Activated CD4-positive, alpha-beta memory T cell treated with anti-CD3 and anti-CD28 coated beads for 36 hours (primary cell): ENCODE measurements at regions not wholly inside any gene's neighbourhood (a gene's known extent, or its start where the extent isn't known, plus 50 kb on each side); places are given as distances from the start of the nearest gene placed in this dataset.
"Not testable (repeated sequence)": the region's sequence is repeated elsewhere in the genome, so short reads cannot be mapped to it uniquely, and the experiment has no call there.

ENCODE experiments used
- CTCF ChIA-PET: fragments of 350-600 bp; sonication (Branson Sonifier 250); formaldehyde crosslinking; loops from one replicate; lab custom pipeline; 2021; ENCODE audit warnings: antibody characterized with exemption, inconsistent platforms; lab: Charles Lee
- POLR2A ChIA-PET: fragments of 350-600 bp; sonication (Branson Sonifier 250); formaldehyde crosslinking; loops from one replicate; lab custom pipeline; 2021; ENCODE audit warnings: antibody characterized with exemption; lab: Charles Lee
- DNase-seq: peaks from one replicate; pipeline ENCODE4 v3.0.0-alpha.2; 2020
- H3K27ac Mint-ChIP-seq: one replicate; pipeline ENCODE4 v1.8.0; 2021; ENCODE audit warnings: mixed read lengths
- H3K27me3 Mint-ChIP-seq: one replicate; pipeline ENCODE4 v1.8.0; 2021; ENCODE audit warnings: mixed read lengths
- H3K36me3 Mint-ChIP-seq: one replicate; pipeline ENCODE4 v1.8.0; 2021; ENCODE audit warnings: mixed read lengths
- H3K4me1 Mint-ChIP-seq: one replicate; pipeline ENCODE4 v1.8.0; 2021; ENCODE audit warnings: low read depth, mixed read lengths
- H3K4me3 Mint-ChIP-seq: one replicate; pipeline ENCODE4 v1.8.0; 2021; ENCODE audit warnings: mild to moderate bottlenecking, mixed read lengths
- H3K9me3 Mint-ChIP-seq: one replicate; pipeline ENCODE4 v1.8.0; 2021; ENCODE audit warnings: mixed read lengths
- intact Hi-C: fragments of 100-400 bp; cut with micrococcal nuclease; formaldehyde crosslinking; loops from one replicate; pipeline ENCODE4 v1.15.1; 2023

DNA sequence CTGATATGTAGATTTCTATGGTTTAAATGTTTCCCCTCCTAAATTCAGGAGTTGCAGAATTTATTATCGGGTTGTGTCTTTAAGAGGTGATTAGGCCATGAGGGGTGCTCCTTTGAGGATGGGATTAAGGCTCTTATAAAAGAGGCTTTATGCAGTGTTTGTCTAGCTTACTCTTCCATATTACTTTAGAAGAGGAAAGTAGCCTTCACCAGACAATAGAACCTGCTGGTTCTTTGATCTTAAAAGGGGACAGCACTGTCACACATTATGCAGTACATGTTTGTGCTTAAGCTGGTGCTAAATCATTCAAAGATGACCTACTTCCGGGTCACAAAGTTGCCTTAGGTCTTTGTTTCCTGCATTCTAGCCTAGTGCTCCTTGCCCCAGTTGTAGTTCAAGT lies 81.0 kb downstream of the CPXCR1 start:
- Mint-ChIP-seq H3K27me3 (no peaks in the 10 kb centered on the region), H3K36me3 (no peaks in the 10 kb centered on the region), H3K4me1 (no peaks in the 10 kb centered on the region), H3K4me3 (no peak overlapping the region), H3K27ac (no peak overlapping the region), H3K9me3 (no peaks in the 10 kb centered on the region)
- intact Hi-C loops, result no loop called here
- no peak for DNase-seq
- POLR2A ChIA-PET, result no interaction called here
- CTCF ChIA-PET, result no interaction called here

DNA sequence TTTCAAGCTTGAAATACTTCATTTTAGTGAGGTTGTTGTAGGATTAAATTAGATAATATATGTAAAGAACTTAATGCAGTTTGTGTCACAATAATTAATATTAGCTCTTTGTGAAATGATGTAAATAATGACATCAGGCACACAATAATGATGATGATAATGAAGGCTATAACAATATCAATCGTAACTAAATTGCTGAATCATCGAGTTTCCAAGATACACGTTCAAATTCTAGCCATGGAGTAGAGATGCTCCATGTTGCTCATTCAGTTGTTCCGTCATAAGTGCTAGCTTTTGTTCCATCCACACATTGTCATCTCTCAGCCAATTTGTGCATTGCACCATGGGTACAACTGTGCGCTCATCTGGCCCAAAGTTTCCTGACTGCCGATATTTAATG lies 83.1 kb downstream of the CPXCR1 start:
- intact Hi-C loops, result no loop called here
- Mint-ChIP-seq H3K36me3 (no peaks in the 10 kb centered on the region), H3K27ac (no peak overlapping the region), H3K9me3 (no peaks in the 10 kb centered on the region), H3K27me3 (no peaks in the 10 kb centered on the region), H3K4me1 (no peaks in the 10 kb centered on the region), H3K4me3 (no peak overlapping the region)
- POLR2A ChIA-PET, result no interaction called here
- DNase-seq, result no peak
- CTCF ChIA-PET, result no interaction called here

DNA sequence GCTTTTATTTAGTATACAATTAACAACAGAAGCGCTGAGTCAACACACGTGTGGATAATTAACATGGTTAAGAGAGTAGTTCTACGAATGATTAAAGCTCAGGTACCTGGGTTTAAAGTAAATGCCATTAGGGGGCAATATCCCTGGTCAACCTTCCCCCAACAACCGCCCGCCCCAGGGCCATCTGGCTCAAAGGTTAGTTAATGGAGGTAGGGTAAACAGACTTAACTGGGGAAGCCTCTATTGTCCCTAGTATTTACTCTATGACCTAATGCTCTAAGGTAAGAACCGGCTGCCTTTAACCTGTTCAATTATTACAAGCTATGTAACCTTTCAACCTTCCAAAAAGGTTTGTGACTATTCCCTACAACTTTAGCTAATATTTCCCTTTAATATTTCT lies 90.7 kb downstream of the CPXCR1 start:
- H3K4me1 Mint-ChIP-seq, CTCF ChIA-PET: not testable (repeated sequence)

DNA sequence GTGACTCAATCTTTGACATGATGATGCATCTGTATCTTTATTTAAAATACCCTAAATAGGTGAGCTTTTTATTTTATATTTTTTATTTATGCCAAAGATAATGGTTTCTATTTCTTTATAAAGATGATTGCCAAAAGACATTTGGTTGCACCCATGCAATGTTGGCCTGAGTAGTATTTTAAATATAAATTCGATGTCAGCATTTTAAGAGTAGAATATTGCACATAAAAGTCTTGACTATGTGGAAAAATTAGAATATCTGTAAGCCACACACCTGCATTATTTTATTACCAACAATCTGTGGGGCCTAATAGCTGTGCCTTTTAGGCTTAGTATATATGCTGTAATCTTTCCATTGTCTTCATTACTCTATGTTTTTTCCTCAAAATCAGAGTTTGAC lies 91.4 kb downstream of the CPXCR1 start:
- ChIA-PET POLR2A (no interaction called here), CTCF (no interaction called here)
- H3K4me1 Mint-ChIP-seq, result no peaks in the 10 kb centered on the region
- no peak overlapping the region for H3K4me3 Mint-ChIP-seq
- intact Hi-C loops, result no loop called here
- DNase-seq, result no peak
- H3K9me3 Mint-ChIP-seq, result no peaks in the 10 kb centered on the region
- H3K27ac Mint-ChIP-seq, result no peak overlapping the region
- H3K36me3 Mint-ChIP-seq, result no peaks in the 10 kb centered on the region
- H3K27me3 Mint-ChIP-seq, result no peaks in the 10 kb centered on the region

More for the DNA sequence above, 90.7 kb downstream of the CPXCR1 start:
- POLR2A ChIA-PET, H3K4me3 Mint-ChIP-seq, intact Hi-C loops, H3K27me3 Mint-ChIP-seq, H3K9me3 Mint-ChIP-seq, H3K27ac Mint-ChIP-seq, DNase-seq, H3K36me3 Mint-ChIP-seq: not testable (repeated sequence)

DNA sequence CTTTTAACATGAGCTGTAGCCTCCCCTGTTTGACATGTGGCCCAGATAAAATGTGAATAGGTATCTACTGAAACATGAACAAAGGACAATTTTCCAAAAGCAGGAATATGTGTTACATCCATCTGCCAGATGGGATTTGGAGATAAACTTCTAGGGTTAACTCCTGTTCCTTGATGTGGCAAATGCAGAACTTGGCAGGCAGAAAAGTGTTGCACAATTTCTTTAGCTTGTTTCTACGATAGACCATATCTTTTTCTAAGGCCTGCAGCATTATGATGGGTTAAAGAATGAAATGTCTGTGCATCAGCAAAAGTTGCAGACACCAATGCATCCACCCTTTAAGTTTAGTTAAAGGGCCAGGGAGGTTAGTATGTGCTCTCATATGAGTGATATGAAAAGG lies 96.8 kb downstream of the CPXCR1 start:
- DNase-seq, H3K9me3 Mint-ChIP-seq, CTCF ChIA-PET, H3K27me3 Mint-ChIP-seq, H3K27ac Mint-ChIP-seq, H3K36me3 Mint-ChIP-seq, intact Hi-C loops, H3K4me1 Mint-ChIP-seq, H3K4me3 Mint-ChIP-seq, POLR2A ChIA-PET: not testable (repeated sequence)

DNA sequence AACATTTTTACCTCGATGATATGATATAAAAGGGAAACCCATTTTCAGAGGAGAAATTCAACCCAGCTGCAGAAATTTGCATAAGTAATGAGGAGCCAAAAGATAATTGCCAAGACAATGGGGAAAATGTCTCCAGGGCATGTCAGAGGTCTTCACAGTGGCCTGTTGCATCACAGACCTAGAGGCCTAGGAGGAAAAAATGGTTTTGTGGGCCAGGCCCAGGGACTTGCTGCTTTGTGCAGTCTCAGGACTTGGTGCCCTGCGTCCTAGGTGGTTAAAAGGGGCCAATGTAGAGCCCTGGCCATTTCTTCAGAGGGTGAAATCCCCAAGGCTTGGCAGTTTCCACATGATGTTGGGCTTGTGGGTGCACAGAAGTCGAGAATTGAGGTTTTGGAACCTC lies 106.9 kb downstream of the CPXCR1 start:
- H3K27me3 Mint-ChIP-seq, result no peaks in the 10 kb centered on the region
- POLR2A ChIA-PET, result no interaction called here
- no peak overlapping the region for H3K4me3 Mint-ChIP-seq
- intact Hi-C loops, result no loop called here
- CTCF ChIA-PET, result no interaction called here
- H3K27ac Mint-ChIP-seq, result no peak overlapping the region
- no peaks in the 10 kb centered on the region for H3K36me3 Mint-ChIP-seq
- peaks cover 9% of the 10 kb centered on the region for H3K9me3 Mint-ChIP-seq
- DNase-seq, result no peak
- H3K4me1 Mint-ChIP-seq, result no peaks in the 10 kb centered on the region

DNA sequence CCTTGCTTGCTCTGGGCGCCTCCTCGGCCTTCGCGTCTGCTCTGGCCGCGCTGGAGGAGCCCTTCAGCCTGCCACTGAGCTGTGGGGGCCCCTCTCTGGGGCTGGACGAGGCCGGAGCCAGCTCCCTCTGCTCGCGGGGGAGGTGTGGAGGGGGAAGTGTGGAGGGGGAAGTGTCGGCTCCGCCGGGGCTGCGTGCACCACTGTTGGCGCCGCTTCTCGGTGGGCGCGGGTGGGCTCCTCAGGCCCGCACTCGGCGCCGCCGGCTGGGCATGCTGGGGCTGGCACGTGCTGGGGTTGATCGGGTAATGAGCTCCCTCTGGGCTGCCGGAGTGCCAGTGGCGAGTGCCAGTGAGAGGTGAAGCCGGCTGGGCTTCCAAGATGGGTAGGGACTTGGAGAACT lies 116.7 kb downstream of the CPXCR1 start:
- CTCF ChIA-PET, result no interaction called here
- H3K9me3 Mint-ChIP-seq, result peaks cover 3% of the 10 kb centered on the region

DNA sequence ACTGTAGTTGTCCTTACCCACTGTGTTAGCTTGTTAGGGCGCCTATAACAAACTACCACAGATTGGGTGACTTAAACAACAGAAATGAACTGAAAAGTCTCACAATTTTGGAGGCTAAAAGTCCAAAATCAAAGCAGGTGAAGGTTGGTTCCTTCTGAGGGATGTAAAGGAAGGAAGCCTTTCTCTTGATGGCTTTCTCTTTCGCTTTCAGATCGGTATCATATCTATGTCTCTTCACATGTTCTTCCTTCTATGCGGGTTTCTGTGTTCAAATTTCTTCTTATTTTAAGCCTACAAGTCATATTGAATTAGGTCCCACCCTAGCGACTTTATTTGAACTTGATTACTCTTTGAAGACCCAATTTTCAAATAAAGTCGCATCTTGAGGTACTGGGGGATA lies 118.6 kb downstream of the CPXCR1 start:
- no peaks in the 10 kb centered on the region for H3K27me3 Mint-ChIP-seq
- no peaks in the 10 kb centered on the region for H3K4me1 Mint-ChIP-seq
- intact Hi-C loops, result no loop called here
- no peak for DNase-seq
- H3K36me3 Mint-ChIP-seq, result no peaks in the 10 kb centered on the region
- CTCF ChIA-PET, result no interaction called here
- POLR2A ChIA-PET, result no interaction called here
- H3K27ac Mint-ChIP-seq, result no peak overlapping the region
- H3K9me3 Mint-ChIP-seq, result peaks cover 3% of the 10 kb centered on the region
- no peak overlapping the region for H3K4me3 Mint-ChIP-seq

More for the DNA sequence above, 116.7 kb downstream of the CPXCR1 start:
- Mint-ChIP-seq H3K4me3 (no peak overlapping the region), H3K27ac (no peak overlapping the region), H3K27me3 (no peaks in the 10 kb centered on the region), H3K36me3 (no peaks in the 10 kb centered on the region), H3K4me1 (no peaks in the 10 kb centered on the region)
- intact Hi-C loops, result no loop called here
- POLR2A ChIA-PET, result no interaction called here
- DNase-seq, result no peak

DNA sequence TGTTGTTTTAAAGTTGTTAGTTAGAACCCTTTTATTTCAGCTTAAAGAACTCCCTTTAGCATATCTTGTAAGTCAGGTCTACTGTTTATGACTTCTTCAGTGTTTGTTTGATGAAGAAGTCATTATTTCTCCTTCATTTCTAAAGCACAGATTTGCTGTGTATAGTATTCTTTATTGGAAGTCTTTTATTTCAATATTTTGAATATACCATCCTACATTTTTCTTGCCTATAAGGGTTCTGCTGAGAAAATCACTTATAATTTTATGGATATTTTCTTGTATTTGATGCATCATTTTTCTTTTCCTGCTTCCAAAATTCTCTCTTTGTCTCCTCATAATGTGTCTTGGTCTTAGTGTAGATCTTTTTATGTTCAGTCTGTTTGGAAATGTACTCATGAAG lies 134.5 kb downstream of the CPXCR1 start:
- ChIA-PET CTCF (no interaction called here), POLR2A (no interaction called here)
- DNase-seq, result no peak
- Mint-ChIP-seq H3K36me3 (no peaks in the 10 kb centered on the region), H3K9me3 (peaks cover 2% of the 10 kb centered on the region), H3K4me1 (no peaks in the 10 kb centered on the region), H3K27ac (no peak overlapping the region), H3K4me3 (no peak overlapping the region), H3K27me3 (no peaks in the 10 kb centered on the region)
- intact Hi-C loops, result no loop called here

DNA sequence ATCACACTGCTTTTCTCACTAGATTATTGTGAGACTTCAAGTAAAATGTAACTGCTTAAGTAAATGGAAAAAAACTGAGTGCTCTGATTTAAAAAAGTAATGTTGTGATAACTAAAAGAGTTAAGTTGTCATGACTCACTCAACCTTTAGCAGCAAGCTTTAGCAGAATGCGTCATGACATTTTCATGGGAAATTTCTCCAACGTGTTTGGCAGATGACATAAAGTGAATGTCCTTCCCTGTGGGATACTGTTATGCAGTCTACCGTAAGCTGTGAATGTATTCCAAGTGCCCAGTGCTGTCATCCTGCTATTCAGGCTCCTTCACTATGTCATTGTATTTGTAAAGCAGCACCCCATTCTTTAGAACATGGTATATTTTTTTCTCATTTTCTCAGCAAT lies 136.2 kb downstream of the CPXCR1 start:
- no peak for DNase-seq
- H3K27ac Mint-ChIP-seq, result no peak overlapping the region
- no peaks in the 10 kb centered on the region for H3K36me3 Mint-ChIP-seq
- intact Hi-C loops, result no loop called here
- peaks cover 2% of the 10 kb centered on the region for H3K9me3 Mint-ChIP-seq
- H3K27me3 Mint-ChIP-seq, result no peaks in the 10 kb centered on the region
- POLR2A ChIA-PET, result no interaction called here
- CTCF ChIA-PET, result no interaction called here
- no peak overlapping the region for H3K4me3 Mint-ChIP-seq
- H3K4me1 Mint-ChIP-seq, result no peaks in the 10 kb centered on the region

DNA sequence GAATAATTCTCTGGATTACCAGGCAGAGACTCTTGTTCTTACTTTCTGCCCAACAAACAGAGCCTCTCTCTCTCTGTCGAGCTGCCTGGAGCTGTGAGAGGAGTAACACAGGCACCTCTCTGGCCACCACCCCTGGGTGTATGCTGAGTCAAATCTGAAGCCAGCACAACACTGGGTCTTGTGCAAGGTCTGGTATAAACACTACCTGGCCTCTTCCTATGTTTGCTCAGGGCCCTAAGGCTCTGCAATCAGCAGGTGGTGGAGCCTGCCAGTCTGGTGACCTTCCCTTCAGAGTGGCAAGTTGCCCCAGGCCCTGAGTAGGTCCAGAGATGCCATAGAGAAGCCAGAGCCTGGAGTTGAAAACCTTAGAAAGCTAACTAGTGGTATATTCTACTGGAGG lies 139.9 kb downstream of the CPXCR1 start:
- no peaks in the 10 kb centered on the region for H3K36me3 Mint-ChIP-seq
- H3K4me1 Mint-ChIP-seq, result no peaks in the 10 kb centered on the region
- peaks cover 2% of the 10 kb centered on the region for H3K9me3 Mint-ChIP-seq
- H3K4me3 Mint-ChIP-seq, result no peak overlapping the region
- ChIA-PET CTCF (no interaction called here), POLR2A (no interaction called here)
- H3K27ac Mint-ChIP-seq, result no peak overlapping the region
- no peaks in the 10 kb centered on the region for H3K27me3 Mint-ChIP-seq
- DNase-seq, result no peak
- intact Hi-C loops, result no loop called here

DNA sequence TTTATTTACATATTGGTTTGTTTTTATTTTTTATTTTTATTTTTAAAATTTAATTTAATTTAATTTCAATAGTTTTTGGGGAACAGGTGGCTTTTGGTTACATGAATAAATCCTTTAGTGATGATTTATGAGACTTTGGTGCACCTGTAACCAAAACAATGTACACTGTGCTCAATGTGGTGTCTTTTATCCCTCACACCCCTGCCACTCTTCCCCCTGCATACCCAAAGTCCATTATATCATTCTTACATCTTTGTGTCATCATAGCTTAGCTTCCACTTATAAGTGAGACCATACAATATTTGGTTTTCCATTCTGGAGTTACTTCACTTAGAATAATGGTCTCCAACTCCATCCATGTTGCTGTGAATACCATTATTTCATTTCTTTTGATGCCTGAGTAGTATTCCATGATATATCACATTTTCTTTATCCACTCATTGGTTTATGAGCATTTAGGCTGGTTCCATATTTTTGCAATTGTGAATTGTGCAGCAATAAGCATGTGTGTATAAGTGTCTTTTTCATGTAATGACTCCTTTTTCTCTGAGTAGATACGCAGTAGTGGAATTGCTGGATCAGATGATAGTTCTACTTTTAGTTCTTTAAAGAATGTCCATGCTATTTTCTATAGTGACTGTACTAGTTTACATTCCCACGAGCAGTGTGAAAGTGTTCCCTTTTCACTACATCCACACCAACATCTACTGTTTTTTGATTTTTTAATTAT lies 157.1 kb downstream of the CPXCR1 start:
- intact Hi-C loops, result no loop called here
- no peak overlapping the region for H3K4me3 Mint-ChIP-seq
- H3K27ac Mint-ChIP-seq, result no peak overlapping the region
- H3K9me3 Mint-ChIP-seq, result peaks cover 3% of the 10 kb centered on the region
- H3K36me3 Mint-ChIP-seq, result no peaks in the 10 kb centered on the region
- ChIA-PET CTCF (no interaction called here), POLR2A (no interaction called here)
- DNase-seq, result no peak
- no peaks in the 10 kb centered on the region for H3K4me1 Mint-ChIP-seq
- H3K27me3 Mint-ChIP-seq, result no peaks in the 10 kb centered on the region

DNA sequence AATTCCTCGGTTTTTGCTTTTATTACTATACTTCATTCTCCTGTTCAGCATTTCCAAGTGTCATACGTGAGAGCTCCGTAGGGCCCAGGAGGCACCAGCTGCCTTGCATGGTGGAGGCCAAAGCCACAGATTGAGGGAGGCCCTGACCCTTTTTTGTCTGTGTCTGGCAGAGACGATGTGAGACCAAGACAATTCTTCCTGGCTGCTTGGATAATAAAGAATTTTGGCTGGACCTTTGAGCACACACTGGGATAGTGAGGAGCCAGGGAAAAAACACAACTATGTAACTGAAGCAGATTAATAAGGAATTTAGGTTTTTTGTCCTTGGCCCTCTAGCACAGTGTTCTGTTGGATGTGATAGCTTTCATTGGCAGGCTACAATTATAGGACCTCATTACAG lies 161.0 kb downstream of the CPXCR1 start:
- Mint-ChIP-seq H3K27ac (no peak overlapping the region), H3K9me3 (peaks cover 3% of the 10 kb centered on the region), H3K4me1 (no peaks in the 10 kb centered on the region), H3K36me3 (no peaks in the 10 kb centered on the region), H3K27me3 (no peaks in the 10 kb centered on the region), H3K4me3 (no peak overlapping the region)
- POLR2A ChIA-PET, result no interaction called here
- DNase-seq, result no peak
- intact Hi-C loops, result loop anchor here (5.0 kb wide), 1 partner anchor 294 kb away; no protein-coding TSS in a partner anchor
- CTCF ChIA-PET, result no interaction called here
